NCI-H748 (cell line): ENCODE measurements at regions not wholly inside any gene's neighbourhood (a gene's known extent, or its start where the extent isn't known, plus 50 kb on each side); places are given as distances from the start of the nearest gene placed in this dataset.
A peak's percentile ranks its signal among the peaks of the same experiment; 100 is the strongest.

Source experiments
- DNase-seq: peaks from one replicate; lab custom pipeline; 2025; ENCODE audit not compliant: unreplicated experiment; lab: John Stamatoyannopoulos, UW

DNA sequence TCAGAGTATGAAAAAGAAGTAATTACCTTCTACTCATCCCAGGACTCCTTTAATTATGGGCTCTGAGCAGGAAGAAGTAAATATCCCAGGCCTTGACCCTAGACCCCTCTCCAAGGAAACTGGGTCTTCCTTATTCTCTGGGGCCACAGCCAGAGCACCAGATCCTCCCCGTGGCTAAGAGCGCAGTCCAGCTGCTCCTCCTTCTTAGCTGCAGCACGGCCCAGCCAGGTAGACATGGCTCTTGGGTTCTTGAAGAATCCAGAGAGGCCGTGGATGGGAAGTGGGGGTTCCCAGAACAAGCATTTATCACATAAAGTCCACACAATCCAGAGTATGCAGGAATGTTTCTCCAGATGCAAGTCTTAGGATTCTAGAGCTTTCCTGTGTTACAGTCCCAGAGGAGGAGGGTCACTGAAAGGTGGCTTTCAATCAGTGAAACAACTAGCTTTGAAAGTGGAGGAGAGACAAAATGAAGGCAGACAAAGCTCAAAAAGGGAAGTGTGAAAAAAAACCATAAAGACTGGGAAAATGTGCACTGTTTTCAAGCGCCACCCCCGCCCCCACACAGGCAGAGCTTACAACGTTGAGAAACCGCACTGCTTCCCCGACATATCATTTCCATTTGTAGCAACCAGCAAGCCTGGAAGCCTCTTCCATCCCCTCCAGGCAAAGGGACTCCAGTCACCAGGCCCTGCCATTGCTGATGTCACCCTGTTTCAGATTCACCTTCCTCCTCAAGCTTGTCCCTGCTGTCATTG, 396.5 kb upstream of the MKI67 start:
- no peak for DNase-seq

DNA sequence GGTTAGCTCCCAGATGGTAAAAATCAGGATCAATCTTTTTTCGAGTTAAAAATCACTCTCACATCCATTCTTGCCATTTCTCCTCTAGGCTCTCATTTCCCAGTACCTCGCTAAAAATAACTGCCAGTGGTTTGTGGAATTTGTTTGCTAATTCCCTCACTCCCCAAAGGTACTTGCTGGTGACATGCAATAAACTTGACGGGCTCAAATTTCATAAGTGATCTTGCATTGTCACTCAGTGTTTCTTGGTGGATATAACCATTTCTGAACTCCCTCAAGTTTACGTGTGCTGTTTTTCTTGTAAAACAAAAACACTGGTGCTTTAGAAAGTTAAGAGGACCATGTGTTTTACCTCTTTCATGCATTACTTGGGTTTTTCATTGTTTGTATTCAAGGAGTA, 399.2 kb upstream of the MKI67 start:
- no peak for DNase-seq

DNA sequence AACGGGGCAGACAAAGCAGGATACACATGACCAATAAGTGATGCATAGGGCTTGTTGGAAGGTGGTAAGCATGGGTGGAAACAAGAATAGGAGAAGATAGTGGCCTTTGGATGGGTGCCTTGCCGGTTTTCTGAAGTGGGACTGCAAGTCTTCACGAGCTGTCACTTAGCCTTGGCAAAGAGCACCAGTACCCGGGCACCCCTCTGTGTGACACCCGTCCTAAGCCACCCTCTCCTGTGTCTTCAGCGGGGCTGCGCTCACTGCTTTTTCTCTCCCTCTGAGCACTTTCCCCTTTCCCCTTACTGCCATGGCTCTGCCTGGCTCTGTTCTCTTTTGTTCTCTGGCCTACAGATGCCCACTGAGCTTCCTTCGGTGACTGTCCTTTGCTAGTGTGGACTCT, 399.7 kb upstream of the MKI67 start:
- no peak for DNase-seq

GRCh38 chr10:128526791-128527375, 400.7 kb upstream of the MKI67 start:
- DNase-seq = peak; percentile 95

GRCh38 chr10:128527711-128528110, 401.5 kb upstream of the MKI67 start:
- DNase-seq = no peak

- no peak for DNase-seq
These were observed 401.9 kb upstream of the MKI67 start for GRCh38 chr10:128528167-128528566.

DNA sequence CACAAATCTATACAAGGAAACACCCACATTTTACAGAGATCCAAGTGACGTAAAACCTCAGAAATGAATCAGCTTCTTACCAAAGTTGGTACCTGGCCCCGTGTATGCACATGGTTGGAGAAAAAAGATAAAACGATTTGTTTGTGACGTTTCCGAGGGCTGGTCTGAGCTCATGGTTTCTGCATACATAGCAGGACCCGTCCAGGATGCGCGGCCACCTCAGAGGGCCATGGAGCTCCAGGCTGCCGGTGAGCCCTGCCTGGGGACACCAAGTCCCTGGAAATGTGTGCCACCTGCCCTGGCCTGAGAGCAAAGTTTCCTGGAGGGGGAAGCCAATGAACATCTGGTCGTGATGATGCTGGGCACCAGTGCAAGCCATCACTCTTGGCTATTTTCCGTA, 402.6 kb upstream of the MKI67 start:
- no peak for DNase-seq

- DNase-seq = no peak
These were observed 403.0 kb upstream of the MKI67 start for GRCh38 chr10:128529225-128529624.

GRCh38 chr10:128530301-128530700, 404.1 kb upstream of the MKI67 start:
- DNase-seq = peak; percentile 17

- no peak for DNase-seq
These were observed 404.7 kb upstream of the MKI67 start for GRCh38 chr10:128530946-128531345.

DNA sequence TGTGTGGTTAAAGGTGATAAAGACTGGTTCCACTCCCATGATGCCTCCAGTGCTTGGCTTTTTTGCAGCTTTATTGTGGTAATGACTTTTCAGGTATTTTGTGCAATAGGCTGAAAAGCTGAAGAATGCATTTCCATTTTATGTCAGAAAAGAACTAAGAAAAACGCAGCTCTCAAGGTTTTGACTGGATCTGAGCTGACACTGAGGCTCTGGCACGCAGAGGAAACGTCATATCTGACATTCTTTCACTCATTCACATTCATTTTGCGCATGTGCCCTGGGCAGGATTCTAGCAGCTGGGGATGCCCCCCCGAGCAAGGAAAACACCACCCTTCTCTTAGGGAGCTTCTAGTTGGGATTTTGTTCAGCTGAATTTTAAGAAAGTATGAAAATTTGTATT, 408.5 kb upstream of the MKI67 start:
- no peak for DNase-seq

DNA sequence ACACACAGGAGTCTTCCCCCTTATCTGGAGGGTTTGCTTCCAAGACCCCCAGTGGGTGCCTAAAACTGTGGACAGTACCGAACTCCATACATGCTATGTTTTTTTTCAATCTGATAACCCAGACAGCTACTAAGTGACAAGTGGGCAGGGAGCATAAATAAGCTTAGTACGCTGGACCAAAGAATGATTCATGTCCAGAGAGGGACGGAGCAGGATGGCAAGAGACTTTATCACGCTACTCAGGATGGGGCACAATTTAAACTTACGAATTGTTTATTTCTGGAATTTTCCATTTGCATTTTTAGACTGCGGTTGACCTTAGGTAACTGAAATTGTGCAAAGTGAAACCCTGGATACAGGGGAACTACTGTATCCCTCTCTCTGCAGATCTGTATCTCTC, 410.0 kb upstream of the MKI67 start:
- no peak for DNase-seq

DNA sequence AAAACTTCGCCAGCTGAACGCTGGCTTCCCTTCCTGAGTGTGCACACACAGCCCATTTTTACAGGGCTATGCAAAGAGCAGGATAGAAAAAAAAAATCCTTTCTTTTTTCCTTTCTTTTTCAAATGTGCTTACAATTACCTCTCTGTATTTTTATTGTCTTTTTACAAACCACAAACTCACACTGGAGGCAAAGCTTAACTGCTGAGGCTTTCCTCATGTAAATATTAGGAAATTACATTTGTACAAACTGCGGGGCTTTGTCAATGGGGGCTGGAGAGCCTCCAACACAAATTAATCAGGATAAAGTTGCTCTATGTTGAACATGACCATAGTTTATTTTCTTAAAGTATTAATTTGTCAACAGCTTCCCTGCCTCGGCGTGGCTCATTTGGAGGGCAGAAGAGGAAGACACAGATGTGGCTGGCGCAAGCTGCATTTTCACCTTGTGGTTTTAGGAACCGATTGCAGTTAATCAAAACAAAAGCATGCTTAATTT, 411.7 kb upstream of the MKI67 start:
- peak; percentile 40 for DNase-seq

DNA sequence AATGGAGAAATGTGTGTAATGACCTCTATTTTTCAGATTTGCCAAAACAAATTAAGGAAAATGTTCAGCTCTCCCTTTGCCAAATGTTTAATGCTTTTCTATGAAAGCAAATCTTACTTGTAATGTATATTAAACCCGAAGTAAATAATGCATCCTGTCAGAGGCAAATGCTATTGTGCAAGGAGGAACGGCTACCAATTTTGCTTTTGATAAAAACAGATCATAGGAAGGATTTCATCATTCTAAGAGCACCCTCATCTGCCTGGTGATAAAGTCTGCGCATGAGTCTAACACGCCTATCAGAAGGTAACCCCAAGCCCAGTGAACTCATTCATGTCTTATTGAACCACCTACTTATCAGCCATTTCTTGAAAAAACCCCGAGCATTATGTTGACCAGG, 412.4 kb upstream of the MKI67 start:
- DNase-seq = no peak

DNA sequence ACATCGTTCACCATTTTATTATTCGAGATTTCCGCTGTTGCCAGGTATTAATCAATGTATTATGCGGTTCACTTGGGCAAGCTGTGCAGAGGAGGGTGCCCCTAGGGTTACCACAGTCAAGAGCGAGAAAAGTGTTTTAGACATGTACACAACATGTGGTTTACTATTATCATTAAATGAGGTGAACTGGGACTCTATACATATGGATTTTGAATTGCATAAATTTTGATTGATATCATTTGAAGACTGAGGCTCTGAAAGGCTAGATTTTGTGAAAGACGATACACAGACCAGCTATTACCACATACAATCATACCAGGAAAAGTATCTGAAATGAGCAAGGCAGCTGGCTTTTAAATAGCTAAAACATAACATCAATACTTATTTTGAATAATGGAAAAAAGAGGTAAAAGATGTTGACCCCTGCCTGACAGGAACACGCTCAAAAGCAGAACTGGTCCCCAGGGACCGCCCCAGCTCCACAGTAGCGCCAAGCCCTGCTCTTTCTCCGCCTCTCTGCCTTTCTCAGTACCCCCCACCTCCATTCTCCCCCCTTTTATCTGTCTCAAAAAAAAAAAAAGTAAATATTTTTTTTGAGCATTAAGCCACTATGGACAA, 413.4 kb upstream of the MKI67 start:
- peak; percentile 23 for DNase-seq

- DNase-seq = no peak
These were observed 414.0 kb upstream of the MKI67 start for GRCh38 chr10:128540128-128540762.

GRCh38 chr10:128540781-128541761, 414.8 kb upstream of the MKI67 start:
- DNase-seq = peak; percentile 85

DNA sequence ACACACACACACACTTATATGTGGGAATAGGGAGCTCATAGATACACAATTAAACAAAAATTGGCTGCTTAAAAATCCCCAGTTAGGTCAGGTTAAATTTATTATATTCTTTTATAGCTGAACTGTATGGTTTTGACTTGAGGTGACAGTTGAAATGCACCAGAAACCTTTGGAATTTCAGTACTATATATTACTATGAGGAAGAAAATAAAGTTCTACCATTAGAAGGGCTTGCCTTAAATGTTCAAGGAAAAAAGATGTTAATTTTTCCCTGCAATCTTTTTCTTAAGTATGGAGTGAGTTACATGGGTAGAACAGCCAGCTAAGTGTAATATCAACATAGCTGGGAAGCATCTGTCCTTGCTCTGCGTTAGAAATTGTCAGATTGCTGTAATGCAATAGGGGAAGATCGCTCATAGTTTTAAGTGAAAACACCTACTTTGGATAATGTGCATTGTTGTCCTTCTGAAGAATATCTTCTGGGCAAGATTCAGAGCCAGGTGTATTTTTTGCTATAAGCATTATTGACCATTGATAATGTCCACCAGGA, 415.8 kb upstream of the MKI67 start:
- no peak for DNase-seq

DNA sequence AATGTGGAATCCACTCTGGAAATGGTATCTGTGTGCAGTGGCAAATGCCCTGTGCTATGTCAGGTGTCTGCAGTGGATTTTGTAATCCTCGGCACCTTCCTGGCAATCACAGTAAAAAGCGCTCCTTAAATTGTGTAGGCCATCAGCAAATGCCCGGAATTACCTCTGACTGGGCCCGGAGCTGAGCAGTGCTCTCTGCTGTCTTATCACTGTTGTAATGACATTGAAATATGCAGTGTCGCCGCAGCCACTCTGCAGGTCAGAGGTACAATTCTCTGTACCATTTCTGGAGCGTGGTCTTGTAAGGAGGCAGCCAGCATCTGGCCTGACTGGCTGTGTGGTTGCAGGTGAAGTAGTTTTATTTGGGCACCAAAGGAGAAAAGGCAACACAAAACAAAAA, 416.4 kb upstream of the MKI67 start:
- DNase-seq = no peak

DNA sequence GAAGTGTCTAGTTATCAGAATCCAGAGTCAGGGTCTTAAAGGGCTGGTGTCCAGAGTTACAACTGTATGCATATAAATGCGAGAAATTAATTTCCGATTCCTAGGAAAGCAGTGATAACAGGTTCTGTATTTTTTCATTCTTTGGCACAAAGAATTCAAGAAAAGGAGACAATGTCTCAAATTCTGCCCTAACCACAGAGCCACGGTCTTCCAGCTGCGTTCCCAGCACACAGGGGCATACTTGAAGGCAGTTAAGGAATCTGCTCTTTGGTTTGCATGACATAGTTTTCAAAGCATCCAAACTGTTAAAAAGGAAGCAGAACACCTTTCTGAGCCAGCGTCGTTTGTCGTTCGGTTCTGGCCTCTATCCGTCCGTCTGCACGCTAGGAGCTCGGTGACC, 416.9 kb upstream of the MKI67 start:
- DNase-seq = no peak
